A204.1 (cell line): ENCODE measurements at regions not wholly inside any gene's neighbourhood (a gene's known extent, or its start where the extent isn't known, plus 50 kb on each side); places are given as distances from the start of the nearest gene placed in this dataset.
A peak's percentile ranks its signal among the peaks of the same experiment; 100 is the strongest.

Source experiments
- FAIRE-seq: peaks from 2 replicates; lab custom pipeline; 2012; peaks lifted over from hg19 to GRCh38; lab: Jason Lieb, UNC

DNA sequence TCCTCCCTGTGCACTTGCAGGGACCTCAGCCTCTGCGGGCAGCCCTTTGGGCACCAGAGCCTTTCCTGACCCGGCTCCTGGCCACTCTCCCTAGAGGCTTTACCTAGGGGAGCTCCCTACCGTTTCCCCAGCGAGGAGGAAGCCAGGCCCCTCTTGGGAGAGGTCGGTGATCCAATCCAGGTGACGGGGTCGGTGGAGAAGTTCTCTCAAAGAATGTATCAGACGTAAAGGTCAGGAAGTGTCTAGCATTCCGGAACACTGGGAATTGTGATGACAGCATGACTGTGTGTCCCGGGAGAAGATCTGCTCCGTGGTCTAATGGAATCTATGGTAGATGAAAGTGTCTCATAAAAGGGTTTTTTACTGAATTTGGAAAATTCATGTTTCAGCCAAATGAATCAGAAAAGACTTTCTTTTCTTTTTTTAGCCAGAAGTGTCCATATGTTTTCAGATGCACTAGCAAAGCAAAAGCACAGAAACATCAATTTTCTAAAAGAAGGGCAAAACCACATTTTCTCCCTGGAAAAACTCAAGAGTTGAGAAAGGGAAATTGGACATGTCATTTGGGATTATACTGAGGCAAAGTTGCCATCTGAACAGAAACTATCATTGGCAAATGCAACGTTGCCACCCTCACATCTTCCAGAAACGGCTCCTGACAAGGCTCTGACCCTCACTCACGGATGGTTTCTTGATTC is 289.4 kb downstream of the THBS2 start:
- no peak for FAIRE-seq

DNA sequence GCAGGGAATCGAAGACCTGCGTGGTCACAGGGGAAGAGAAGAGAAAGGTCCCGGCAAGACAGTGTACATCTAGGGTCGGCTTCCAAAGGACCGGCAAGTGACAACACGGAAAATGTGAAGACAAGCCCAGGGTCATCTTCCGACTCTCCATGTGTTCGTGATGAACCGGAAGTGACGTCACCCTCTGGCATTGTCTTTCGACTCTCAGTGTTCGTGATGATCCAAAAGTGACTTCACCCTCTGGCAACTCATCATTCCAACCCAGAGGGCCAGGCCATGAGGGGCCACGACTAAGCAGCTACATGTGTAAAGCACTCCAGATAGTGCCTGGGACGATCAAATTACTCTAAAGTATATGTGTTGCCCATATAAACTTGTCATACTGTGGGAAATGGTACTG is 290.8 kb downstream of the THBS2 start:
- FAIRE-seq: no peak

DNA sequence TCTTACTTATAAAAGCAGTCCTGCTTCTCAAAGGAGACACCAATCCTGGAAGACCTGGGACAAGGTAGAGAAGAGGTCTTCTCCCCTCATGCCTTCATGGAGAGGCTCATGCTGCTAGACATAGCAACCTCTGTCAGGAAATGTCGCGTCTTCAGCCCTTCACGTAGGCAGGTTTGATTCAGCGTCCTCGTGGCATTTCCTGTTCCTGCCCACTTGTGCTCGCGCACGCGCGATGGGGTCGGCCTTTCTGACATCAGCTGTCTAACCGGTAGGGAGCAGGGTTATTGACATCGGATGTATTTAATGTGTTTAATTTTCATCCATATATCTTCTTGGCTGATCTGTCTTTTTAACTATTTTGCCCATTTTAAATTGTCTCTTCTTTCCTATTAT is 292.4 kb downstream of the THBS2 start:
- no peak for FAIRE-seq

DNA sequence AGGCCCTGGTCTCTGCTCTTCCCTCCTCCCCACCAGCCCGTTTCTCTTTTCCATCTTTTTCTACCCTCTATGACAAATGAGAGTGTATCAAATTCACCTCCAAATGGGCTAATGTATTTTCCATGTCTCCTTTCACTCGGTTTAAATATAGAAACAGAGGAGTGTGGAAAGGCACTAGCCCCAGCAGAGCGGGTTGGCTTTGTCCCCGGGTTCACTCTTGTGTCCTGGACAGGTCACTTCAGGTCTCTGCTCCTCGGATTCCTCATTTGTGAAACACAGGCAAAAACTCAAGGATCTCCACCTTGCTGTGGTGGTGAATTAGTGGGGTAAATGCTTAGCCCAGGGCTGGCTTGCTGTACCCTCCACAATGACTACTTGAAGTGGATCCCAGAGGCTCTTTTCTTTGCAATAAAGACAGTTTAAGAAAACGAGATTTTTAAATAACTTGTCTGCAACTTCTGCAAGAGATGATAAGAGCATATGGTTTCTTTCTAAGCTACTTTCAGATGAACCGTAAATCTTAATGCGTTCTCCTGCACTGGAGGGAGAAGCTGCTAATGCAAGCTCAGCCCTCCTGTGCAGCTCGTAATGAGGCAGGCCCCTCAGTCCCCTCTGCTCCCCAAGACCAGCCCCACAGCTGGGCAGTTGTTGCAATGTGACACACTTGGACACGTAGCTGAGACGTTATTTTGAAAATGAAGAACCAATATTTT is 292.9 kb downstream of the THBS2 start:
- no peak for FAIRE-seq

DNA sequence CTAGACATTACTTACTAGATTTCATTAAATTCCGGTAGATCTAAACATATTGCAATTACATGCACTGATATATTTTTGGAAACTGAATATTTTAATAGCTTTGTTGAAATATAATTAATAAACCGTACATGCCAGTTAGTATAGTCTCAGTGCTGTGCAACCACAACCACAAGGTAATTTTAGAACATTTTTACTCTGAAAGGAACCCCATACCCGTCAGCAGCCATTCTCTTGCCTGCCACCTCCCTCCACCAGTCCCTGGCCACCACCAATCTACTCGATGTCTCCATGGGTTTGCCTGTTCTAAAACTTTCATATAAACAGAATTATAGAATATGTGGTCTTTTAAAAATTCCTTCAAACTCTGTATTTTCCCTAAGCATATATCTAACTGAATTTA is 293.9 kb downstream of the THBS2 start:
- FAIRE-seq: no peak

DNA sequence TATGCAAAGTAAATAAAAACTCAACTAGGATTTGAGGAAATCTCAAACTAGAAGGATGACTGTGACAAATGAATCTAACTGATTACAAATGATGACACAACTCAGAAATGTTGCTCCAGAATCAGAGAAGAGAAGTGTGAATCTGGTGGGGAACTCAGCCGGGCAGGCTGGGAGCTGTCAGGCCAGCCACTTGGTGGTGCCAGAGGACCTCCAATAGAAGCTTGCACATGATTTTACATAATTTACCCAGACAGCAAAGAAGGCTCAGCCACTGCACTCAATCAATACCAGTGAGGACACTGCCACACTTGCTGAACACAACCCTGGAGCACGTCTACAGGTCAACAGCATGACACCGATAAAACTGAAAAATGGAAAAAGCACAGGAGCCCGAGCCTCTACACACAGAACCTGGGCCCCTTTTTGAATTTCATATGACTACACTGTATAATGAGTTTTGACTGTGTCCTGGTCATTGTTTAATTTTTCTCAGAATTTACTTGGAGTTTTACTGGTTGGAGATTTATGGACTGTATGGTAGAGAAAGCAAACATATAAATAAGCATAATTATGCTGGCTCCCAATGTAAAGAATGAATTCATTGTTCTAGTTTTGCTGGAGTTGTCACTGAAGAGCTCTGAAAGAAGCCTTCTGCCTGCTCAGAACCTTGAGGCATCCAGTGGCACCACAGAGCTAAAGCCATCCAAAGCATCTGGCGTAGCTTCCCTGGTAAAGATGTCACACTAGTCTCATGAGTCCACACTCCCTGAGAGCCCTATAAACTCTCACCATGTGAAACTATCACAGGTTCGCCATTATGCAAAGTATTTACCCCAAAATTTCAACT is 296.5 kb downstream of the THBS2 start:
- peak; percentile 71 for FAIRE-seq

DNA sequence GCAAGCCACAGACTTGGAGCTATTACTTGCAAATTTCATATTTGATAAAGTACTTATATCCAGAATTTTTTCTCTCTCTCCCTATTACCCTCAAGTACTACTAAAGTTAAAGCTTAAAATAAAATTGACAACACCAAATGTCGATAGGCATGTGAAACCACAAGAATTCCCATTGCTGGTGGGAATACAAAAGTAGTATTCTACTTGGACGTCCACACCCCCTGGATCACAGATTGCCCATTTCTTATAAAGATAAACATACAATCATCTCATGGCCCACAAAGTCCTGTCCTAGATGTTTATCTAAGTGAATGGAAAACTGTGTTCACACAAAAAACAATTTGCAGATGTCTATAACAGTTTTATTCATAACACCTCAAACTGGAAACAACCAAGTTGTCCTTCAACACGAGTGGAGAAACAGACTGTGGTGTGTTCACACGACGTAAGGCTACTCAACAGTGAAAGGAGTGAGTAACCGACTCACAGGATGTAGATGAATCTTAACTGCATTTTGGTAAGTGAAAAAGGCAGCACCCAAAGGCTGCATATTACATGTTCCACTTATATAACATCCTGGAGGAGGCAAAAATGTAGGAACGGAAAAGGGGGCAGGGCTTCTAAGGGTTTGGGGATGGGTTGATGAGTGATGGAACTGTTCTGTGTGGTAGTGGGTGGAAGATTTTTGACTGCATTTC is 297.4 kb downstream of the THBS2 start:
- FAIRE-seq: no peak

DNA sequence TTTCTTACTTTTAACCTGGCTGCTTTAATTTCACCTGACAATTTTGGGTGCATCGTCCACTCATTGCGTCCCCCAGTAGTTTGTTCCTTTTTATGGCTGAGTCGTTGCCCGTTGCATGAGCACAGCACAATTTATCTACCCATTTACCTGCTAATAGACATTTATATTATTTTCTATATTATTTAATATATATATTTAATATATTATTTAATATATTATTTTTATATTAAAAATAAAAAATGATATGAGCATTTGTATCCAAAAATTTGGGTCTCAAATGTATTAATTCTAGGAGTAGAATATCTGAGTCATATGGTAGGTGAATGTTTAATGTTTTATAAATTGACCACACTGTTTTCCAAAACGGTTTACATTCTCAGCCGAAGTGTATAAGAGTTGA is 300.2 kb downstream of the THBS2 start:
- FAIRE-seq: no peak

DNA sequence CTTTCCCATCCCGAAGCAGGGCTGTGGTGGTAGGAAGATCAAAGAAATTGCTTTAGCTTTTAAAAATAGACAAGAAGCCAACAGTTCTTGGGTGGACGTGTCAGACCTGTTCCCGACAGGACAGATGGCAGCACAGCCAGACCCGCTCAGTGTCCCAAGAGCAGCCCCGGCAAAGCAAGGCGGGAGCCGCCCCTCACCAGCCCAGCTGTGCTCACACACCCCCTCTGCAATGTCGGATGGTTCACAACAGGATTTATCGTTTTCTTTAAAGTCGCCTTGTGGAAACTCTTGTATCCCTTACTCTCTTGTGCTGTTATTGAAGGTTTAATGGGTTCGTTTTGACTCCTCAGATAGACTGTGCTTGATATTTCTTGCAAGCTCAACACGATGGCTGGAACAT is 302.4 kb downstream of the THBS2 start:
- no peak for FAIRE-seq

DNA sequence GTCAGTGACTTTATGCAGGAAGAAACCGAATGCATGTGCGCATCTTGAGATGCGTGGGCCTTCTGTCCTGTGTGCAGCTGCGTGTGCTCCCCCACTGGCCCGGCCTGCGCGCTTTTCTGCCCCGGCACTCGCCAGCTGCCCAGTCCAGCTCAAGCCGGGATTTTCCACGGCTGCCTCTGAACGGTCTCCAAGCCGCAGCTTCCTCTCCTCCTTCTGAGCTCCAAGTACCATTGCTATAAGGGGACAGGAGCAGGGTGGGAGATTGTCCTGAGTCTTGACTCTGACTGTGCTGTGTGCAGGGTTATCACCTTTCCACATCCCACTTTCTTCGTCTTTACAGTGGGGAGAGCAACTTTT is 302.8 kb downstream of the THBS2 start:
- FAIRE-seq: no peak

DNA sequence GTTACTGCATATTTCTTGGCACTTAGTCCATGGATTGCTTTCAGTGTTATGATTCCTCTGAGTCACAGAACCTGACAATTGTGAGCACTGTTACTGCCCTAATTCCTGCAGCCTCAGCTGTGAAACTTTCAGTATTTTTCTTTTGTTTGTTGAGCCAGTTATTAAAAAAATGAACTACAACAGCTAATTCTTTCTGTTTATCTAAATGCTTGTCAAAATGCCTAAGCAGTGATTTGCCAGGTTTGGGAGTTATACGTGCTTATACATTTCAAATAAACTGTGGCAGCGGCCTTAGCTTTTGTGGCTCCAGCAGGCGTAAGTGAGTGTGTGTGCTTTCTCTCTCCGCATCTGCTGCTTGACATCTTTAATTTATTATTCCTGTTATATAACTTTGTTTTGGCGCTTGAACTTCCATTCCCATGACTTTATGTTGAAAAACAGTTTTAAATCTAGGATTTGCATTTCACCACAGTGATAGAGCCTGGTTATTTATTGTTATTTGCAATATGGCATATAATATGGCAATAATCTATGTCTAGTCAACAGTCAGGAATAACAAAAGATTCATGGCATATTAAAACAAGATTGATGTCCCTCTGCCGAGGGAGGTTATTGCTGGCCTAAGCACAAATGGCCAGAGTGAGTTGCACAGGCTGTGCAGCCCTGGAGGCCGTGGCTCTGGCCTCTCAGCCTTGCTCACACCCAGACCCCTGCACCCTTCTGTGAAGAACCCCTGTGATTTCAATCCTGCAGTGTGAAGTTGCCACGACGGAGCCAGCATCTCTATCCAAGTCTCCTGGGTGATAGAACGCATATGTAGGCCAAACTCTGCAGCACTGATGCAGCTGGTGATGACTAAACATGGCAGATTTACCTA is 303.4 kb downstream of the THBS2 start:
- FAIRE-seq: no peak

DNA sequence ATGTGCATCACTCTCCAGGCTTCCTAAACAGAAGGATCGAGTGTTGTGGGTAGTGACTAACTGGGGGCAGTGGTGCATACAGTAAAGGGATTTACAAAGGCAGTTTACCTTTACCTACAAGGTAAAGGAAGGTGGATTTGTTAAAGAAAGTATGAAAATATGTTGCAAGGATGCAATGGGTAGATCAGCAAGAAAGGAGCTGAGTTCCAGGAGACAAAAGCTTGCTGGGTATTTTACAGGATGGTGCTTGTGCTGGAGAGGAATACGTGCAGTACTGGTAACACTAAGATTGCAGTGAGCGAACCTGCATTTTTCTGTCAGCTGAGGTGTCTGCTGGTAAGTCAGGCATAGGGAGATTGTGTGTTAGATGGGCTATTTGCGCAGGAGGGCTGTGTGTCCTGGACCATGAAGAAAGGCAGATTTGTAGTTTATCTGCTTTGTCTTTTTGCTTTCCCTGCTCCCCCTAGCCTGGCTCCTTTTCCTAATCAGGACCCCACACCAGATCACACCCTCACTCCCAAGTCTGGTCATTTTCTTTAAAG is 304.6 kb downstream of the THBS2 start:
- no peak for FAIRE-seq

DNA sequence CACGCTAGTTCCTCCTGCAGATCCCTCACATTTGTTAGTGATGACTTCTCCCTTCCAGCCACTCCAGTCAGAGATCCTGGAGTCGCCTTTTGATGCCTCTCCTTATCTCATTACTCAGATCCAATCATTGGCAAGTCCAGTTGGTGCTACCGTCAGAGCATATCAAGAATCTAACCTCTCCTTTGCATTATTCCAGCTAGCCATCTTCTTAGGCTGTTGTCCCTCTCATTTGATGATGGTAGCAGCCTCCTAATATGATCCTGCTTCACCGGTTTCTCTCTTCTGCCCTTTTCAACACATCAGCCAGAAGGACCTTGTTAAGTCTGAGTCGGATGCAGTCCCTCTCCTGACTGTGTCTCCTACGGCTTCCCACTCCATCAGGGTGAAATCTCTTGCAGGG is 305.6 kb downstream of the THBS2 start:
- no peak for FAIRE-seq

DNA sequence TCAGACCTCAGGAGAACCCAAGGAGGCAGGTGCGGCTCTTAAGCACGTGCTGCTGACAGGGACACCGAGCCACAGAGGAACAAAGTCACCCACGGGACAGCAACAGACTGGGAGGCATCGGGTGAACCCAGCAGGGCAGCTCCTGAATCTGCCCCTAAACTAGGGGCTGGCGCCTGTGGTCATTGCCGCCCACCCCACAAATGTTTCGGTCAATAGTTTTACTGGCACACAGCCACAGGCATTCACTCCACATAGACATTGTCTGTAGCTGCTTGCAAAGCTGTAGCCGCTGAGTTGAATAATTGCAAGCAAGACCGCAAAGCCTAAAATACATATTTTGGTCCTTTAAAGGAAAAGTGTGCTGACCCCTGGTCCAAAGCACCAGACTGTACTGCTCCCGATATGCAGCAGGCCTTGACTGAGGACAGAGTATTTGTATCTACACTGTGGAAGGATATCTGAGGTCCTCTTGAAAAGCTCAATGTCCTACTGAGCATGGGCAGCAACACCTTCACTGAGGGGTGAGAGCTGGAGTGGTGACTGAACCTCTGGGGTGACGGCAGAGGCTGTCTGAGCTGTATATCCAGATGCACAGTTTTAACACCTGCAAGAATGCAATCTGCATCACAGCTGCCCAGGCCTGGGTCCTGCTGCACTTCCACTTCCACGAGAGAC is 310.3 kb downstream of the THBS2 start:
- no peak for FAIRE-seq

DNA sequence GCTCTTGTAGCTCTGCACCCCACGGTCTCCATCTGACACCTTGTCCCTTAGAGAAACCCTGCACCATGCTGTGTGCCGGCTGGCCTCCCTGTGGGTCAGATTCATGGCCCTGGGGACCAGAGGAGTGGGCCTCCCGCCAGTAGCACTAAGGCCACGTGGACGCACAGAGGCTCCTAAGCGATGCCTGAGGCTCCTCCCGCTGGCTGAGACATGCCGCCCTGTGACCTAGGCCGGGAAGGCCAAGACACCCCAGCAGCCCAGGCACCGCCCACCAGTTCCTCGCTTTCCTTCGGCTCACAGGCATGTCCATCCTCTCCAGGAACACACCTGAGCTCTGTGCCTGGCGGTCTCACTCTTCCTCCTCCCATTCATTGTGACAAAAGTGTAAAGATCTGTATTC is 311.0 kb downstream of the THBS2 start:
- FAIRE-seq: no peak

DNA sequence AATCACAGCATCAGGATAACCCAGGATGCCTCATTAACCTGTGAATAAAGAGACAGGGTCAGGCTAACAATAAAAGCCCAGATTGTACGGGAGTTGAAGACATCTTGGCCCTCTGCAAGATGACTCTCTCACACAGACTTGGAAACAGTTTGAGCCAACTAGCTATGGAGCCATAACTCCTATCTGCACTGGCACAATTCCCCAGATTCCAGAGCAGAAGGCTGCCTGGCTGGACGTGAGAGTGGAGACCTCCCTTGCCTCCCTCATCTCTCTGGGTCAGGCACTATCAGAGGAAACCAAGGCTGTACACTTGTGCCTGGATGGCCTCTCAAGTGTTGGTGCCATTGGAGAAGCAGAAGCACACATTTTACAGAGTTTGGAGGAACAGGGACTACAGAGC is 312.6 kb downstream of the THBS2 start:
- no peak for FAIRE-seq

DNA sequence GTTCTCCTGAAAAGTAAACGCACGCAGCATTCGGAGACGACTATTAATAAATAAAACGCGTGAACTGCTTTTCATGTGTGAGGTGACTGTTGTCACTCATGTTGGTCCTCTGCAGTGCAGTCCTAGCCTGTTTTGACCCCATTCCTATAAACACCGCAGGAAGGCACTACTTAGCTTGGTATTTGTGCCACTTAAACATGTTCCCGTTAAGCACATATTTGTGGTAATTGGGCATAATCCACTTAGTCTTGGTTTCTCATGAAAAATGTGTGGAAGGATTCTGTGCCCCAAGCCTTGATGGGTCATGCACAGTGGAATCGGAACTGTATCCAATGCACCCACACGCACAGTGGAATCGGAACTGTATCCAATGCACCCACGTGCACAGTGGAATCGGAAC is 313.9 kb downstream of the THBS2 start:
- no peak for FAIRE-seq

DNA sequence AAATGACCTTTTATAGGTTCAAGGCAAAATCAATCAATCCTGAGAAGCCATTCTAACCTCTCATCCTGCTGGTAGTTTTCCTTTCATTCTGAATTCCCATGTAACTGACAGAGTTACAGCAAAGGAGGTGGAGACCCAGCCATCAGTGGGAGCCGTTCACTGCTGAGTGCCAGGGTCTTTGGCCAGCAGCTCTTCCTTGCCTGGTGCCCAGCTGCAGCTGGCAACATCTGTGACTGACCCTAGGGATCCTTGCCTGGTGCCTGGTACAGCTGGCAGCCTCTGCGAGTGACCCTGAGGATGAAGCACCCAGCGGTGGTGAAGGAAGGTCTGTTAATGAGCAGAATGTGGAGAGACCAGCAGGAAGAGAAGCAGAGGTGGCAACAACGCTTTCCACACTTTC is 314.6 kb downstream of the THBS2 start:
- no peak for FAIRE-seq

DNA sequence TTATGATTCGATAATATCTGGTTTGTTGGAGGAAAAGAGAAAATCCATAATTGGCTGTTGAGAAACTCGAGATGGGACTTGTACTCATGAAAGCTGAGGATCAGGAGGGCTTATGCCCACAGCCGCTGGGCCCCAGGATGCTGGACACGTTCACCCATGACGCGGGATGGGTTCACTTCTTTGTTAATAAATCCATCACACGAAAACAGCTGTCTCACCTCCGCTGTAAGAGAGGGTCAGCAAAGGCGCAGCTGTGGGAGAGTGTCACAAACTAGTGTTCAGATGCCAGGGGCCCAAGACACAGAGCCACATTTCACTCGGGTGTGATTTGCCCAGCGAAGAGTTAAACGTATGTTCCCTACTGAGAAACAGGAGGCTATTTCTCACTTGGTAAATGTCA is 315.1 kb downstream of the THBS2 start:
- FAIRE-seq: no peak

DNA sequence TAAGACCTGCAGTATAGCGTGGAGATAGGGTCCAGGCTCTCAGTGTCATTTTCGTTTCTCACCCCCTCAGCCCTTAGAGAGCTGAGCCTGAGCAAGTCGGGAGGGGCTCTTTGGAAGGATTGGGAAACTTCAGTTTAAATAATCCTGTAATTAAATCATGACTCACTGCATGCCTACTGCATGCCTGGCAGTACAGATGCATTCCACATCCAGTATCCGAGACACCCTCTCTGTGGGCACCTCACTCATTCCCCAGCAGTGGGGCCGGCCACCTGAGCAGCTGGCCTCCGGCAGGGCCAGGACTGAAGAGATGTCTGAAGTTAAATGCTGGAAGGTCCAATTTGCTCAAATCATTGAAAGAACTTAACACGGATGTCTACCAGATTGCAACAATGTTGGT is 316.6 kb downstream of the THBS2 start:
- FAIRE-seq: no peak

DNA sequence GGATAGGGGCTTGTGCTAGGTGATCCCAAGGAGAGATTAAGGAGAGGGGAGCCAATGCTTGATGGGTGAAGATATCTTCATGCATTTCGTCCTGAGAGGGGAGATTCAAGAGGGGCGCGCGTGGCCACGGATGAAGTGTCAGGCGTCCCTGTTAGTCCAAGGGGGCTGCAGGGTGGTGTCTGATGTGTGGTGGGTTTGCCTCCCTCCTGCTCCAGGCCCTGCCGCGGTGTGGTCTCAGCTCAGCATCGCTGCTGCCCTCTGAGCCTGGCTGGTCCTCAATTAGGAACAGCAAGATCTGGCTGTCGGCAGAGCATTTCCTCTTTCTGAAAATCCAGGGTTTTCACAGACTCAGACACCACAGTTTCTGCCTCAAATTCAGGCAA is 318.0 kb downstream of the THBS2 start:
- FAIRE-seq: no peak
